HCT116 (cell line): ENCODE measurements at regions not wholly inside any gene's neighbourhood (a gene's known extent, or its start where the extent isn't known, plus 50 kb on each side); places are given as distances from the start of the nearest gene placed in this dataset.

Experiments
- ATAC-seq: fragments of 200-7000 bp; cut with Tn5 transposase; 2 replicates; pipeline ENCODE4 v1.9.1; 2020; ENCODE audit warnings: mild to moderate bottlenecking, moderate library complexity
- BruUV-seq: library from RNA; stranded (reverse); fragments of 400-500 nt; replicated peaks from 2 replicates; lab custom pipeline; 2021; lab: Mats Ljungman, UMichigan
- CTCF ChIA-PET: fragments of 300-600 bp; sonication (Branson Sonifier 250); formaldehyde crosslinking; loops from one replicate; lab custom pipeline; 2021; ENCODE audit warnings: antibody characterized with exemption; lab: Charles Lee
- POLR2A ChIA-PET: fragments of 300-600, 350-600 bp; sonication (Branson Sonifier 250); formaldehyde crosslinking; loops from one replicate; lab custom pipeline; 2021; ENCODE audit warnings: antibody characterized with exemption; lab: Charles Lee
- RAD21 ChIA-PET, 2 experiments: fragments of 300-600 bp; sonication (Branson Sonifier 250); formaldehyde crosslinking; loops; one replicate each; lab custom pipeline; 2023; ENCODE audit warnings: low total read pairs in 2 of 2; ENCODE audit not compliant: uncharacterized antibody in 2 of 2, unreplicated experiment in 2 of 2, low non-redundant PET in 1 of 2; lab: Charles Lee
- DNase-seq: peaks from one replicate; pipeline ENCODE4 v3.0.0-alpha.2; 2010; ENCODE audit warnings: low read depth, low spot score
- H2AFZ ChIP-seq: fragments of 200-600 bp; shearing (Covaris generic), sonication (generic); 2 replicates; pipeline ENCODE4 v1.6.1; 2017; ENCODE audit warnings: low read depth, mixed run types, mixed read lengths, antibody characterized with exemption, low read length; ENCODE audit not compliant: poor library complexity, severe bottlenecking
- H3K27ac ChIP-seq: 2 replicates; pipeline ENCODE4 v1.5.1; 2012; ENCODE audit warnings: low read depth, low read length
- H3K27me3 ChIP-seq: fragments of 200-600 bp; sonication (generic); 2 replicates; pipeline ENCODE4 v1.6.1; 2016; ENCODE audit warnings: mixed run types, low read length, mixed read lengths; ENCODE audit not compliant: insufficient read depth
- H3K36me3 ChIP-seq, 2 experiments: fragments of 200-500 bp in 1 of 2; fragments of 200-600 bp in 1 of 2; sonication (Bioruptor generic) in 1 of 2; sonication (generic) in 1 of 2; 2 replicates each; pipeline versions ENCODE4 v1.5.1 to v1.6.1; 2014 to 2016; ENCODE audit warnings: low read length in 2 of 2, inconsistent platforms in 1 of 2, mixed read lengths in 1 of 2, mixed run types in 1 of 2; ENCODE audit not compliant: insufficient read depth in 2 of 2, control insufficient read depth in 1 of 2
- H3K4me1 ChIP-seq, 2 experiments: fragments of 200-600 bp in 1 of 2; sonication (generic) in 1 of 2; 2 replicates each; pipeline versions ENCODE4 v1.5.1 to v1.6.1; 2012 to 2017; ENCODE audit warnings: low read length in 2 of 2, inconsistent platforms in 1 of 2, mild to moderate bottlenecking in 1 of 2, mixed read lengths in 1 of 2, mixed run types in 1 of 2, moderate library complexity in 1 of 2; ENCODE audit not compliant: insufficient read depth in 2 of 2, control insufficient read depth in 1 of 2
- H3K4me2 ChIP-seq: fragments of 200-600 bp; sonication (generic); 2 replicates; pipeline ENCODE4 v1.6.1; 2017; ENCODE audit warnings: mixed run types, low read length, mixed read lengths
- H3K4me3 ChIP-seq, 2 experiments: fragments of 200-600 bp in 1 of 2; sonication (generic) in 1 of 2; replicated peaks in 1 of 2; 2 replicates each; pipeline ENCODE4 v1.5.1; 2011 to 2016; ENCODE audit warnings: low read length in 2 of 2, control low read depth in 1 of 2, low read depth in 1 of 2, mild to moderate bottlenecking in 1 of 2, mixed read lengths in 1 of 2, mixed run types in 1 of 2
- H3K79me2 ChIP-seq: fragments of 200-600 bp; sonication (generic); 2 replicates; pipeline ENCODE4 v1.6.1; 2017; ENCODE audit warnings: mild to moderate bottlenecking, mixed run types, low read length, moderate library complexity, mixed read lengths; ENCODE audit not compliant: insufficient read depth
- H3K9ac ChIP-seq: fragments of 200-600 bp; sonication (generic); 2 replicates; pipeline ENCODE4 v1.6.1; 2016; ENCODE audit warnings: low read length, mixed read lengths
- H3K9me2 ChIP-seq: fragments of 200-600 bp; sonication (generic), shearing (Covaris generic); 2 replicates; pipeline ENCODE4 v1.6.1; 2017; ENCODE audit warnings: mixed run types, mild to moderate bottlenecking, moderate library complexity; ENCODE audit not compliant: insufficient read depth
- H3K9me3 ChIP-seq, 2 experiments: fragments of 200-500 bp in 1 of 2; fragments of 200-600 bp in 1 of 2; sonication (Bioruptor generic) in 1 of 2; sonication (generic) in 1 of 2; 2 replicates each; pipeline ENCODE4 v1.6.1; 2014 to 2017; ENCODE audit warnings: low read length in 2 of 2, mixed read lengths in 2 of 2, inconsistent platforms in 1 of 2, low read depth in 1 of 2, mild to moderate bottlenecking in 1 of 2, mixed run types in 1 of 2, moderate library complexity in 1 of 2; ENCODE audit not compliant: control insufficient read depth in 1 of 2, insufficient read depth in 1 of 2
- H4K20me1 ChIP-seq: fragments of 200-600 bp; sonication (generic), shearing (Covaris generic); 2 replicates; pipeline ENCODE4 v1.6.1; 2017; ENCODE audit warnings: mixed run types, mild to moderate bottlenecking, moderate library complexity; ENCODE audit not compliant: insufficient read depth
- ATF3 ChIP-seq: IDR thresholded peaks from 2 replicates; pipeline ENCODE4 v1.6.1; 2012
- CEBPB ChIP-seq: IDR thresholded peaks from 2 replicates; pipeline ENCODE4 v1.6.1; 2012; ENCODE audit warnings: low read depth
- EZH2 ChIP-seq: fragments of 200-600 bp; sonication (generic); IDR thresholded peaks from 2 replicates; pipeline ENCODE4 v1.6.1; 2017; ENCODE audit warnings: antibody characterized with exemption, mixed run types
- FOSL1 ChIP-seq: IDR thresholded peaks from 2 replicates; pipeline ENCODE4 v1.6.1; 2012; ENCODE audit warnings: low read depth
- POLR2A ChIP-seq: IDR thresholded peaks from 2 replicates; pipeline ENCODE4 v1.7.0; 2011; ENCODE audit warnings: borderline replicate concordance; ENCODE audit not compliant: insufficient read depth, insufficient read length; ENCODE audit errors: extremely low read depth
- RAD21 ChIP-seq: IDR thresholded peaks from 2 replicates; pipeline ENCODE4 v1.6.1; 2012; ENCODE audit warnings: low read depth, mild to moderate bottlenecking
- REST ChIP-seq: IDR thresholded peaks from 2 replicates; pipeline ENCODE4 v1.6.1; 2012; ENCODE audit warnings: low read depth
- SP1 ChIP-seq: IDR thresholded peaks from 2 replicates; pipeline ENCODE4 v1.6.1; 2012; ENCODE audit warnings: low read depth
- TCF7L2 ChIP-seq: IDR thresholded peaks from 2 replicates; pipeline ENCODE4 v1.7.0; 2011; ENCODE audit warnings: borderline replicate concordance, inconsistent platforms; ENCODE audit not compliant: insufficient read depth, insufficient read length; ENCODE audit errors: extremely low read depth
- YY1 ChIP-seq: IDR thresholded peaks from 2 replicates; pipeline ENCODE4 v1.6.1; 2011; ENCODE audit warnings: low read length, low read depth, moderate library complexity, mild to moderate bottlenecking; ENCODE audit not compliant: insufficient replicate concordance; ENCODE audit errors: extremely low read depth
- ZFX ChIP-seq: fragments of 450-650 bp; IDR thresholded peaks from 2 replicates; pipeline ENCODE4 v1.6.1; 2017
- ZNF274 ChIP-seq: fragments of 200-500 bp; sonication (Bioruptor generic); IDR thresholded peaks from 2 replicates; pipeline ENCODE4 v1.6.1; 2014; ENCODE audit warnings: mild to moderate bottlenecking, low read depth, low read length, inconsistent platforms
- intact Hi-C: fragments of 100-400 bp; cut with micrococcal nuclease; formaldehyde crosslinking; loops from 2 replicates; pipeline ENCODE4 v1.10.0; 2022

GRCh38 chr9:73979894-73980264 is 517.3 kb upstream of the RORB start:
- H3K4me3 ChIP-seq = no peak overlapping the region
- no TSS peak for BruUV-seq
- H3K27me3 ChIP-seq = no peaks in the 10 kb centered on the region
- TF ChIP-seq POLR2A (no peak), EZH2 (no peak), ZNF274 (no peak), SP1 (no peak), YY1 (no peak), REST (no peak), ATF3 (no peak), TCF7L2 (no peak), RAD21 (no peak), FOSL1 (no peak), CEBPB (no peak), ZFX (no peak)
- H3K4me1 ChIP-seq = no peaks in the 10 kb centered on the region
- no peak for ATAC-seq
- H3K9ac ChIP-seq = no peak overlapping the region
- intact Hi-C loops = no loop called here
- no peak overlapping the region for H2AFZ ChIP-seq
- ChIA-PET RAD21 (no interaction called here), CTCF (no interaction called here), POLR2A (no interaction called here)
- peaks cover 0 to 4% of the 10 kb centered on the region in 2 experiments; a peak in 1 of 4 replicates for H3K9me3 ChIP-seq
- no peaks in the 10 kb centered on the region for H3K36me3 ChIP-seq
- no peaks in the 10 kb centered on the region for H3K9me2 ChIP-seq
- no peaks in the 10 kb centered on the region for H4K20me1 ChIP-seq
- H3K79me2 ChIP-seq = no peaks in the 10 kb centered on the region
- no peak overlapping the region for H3K4me2 ChIP-seq
- H3K27ac ChIP-seq = no peak overlapping the region
- no peak for DNase-seq
